GM21717 (cell line): ENCODE measurements at regions not wholly inside any gene's neighbourhood (a gene's known extent, or its start where the extent isn't known, plus 50 kb on each side); places are given as distances from the start of the nearest gene placed in this dataset.
"Not testable (repeated sequence)": the region's sequence is repeated elsewhere in the genome, so short reads cannot be mapped to it uniquely, and the experiment has no call there.

Source experiments
- ATAC-seq: cut with Tn5 transposase; IDR thresholded peaks from one replicate; pipeline ENCODE4 v1.9.1; 2021; ENCODE audit warnings: mild to moderate bottlenecking, moderate library complexity; ENCODE audit not compliant: unreplicated experiment

GRCh38 chr3:75118779-75119178, 504.3 kb upstream of the CNTN3 start:
- ATAC-seq: no peak

- no peak for ATAC-seq
Measured at GRCh38 chr3:75126556-75126955, 512.1 kb upstream of the CNTN3 start.

GRCh38 chr3:75129101-75129500, 514.6 kb upstream of the CNTN3 start:
- no peak for ATAC-seq

GRCh38 chr3:75136100-75136897, 521.8 kb upstream of the CNTN3 start:
- ATAC-seq: no peak

GRCh38 chr3:75138345-75138744, 523.9 kb upstream of the CNTN3 start:
- no peak for ATAC-seq

- ATAC-seq: no peak
Measured at GRCh38 chr3:75140904-75141615, 523.1 kb upstream of the FRG2C start.

- ATAC-seq: no peak
Measured at GRCh38 chr3:75144406-75144805, 519.7 kb upstream of the FRG2C start.

- ATAC-seq: no peak
Measured at GRCh38 chr3:75171630-75172230, 492.4 kb upstream of the FRG2C start.

GRCh38 chr3:75176937-75177336, 487.2 kb upstream of the FRG2C start:
- ATAC-seq: no peak

- no peak for ATAC-seq
Measured at GRCh38 chr3:75180235-75180944, 483.7 kb upstream of the FRG2C start.

- ATAC-seq: no peak
Measured at GRCh38 chr3:75180945-75181298, 483.2 kb upstream of the FRG2C start.

- ATAC-seq: no peak
Measured at GRCh38 chr3:75188962-75189361, 475.2 kb upstream of the FRG2C start.

- ATAC-seq: peak; percentile 77
Measured at GRCh38 chr3:75192146-75192616, 471.9 kb upstream of the FRG2C start.

GRCh38 chr3:75193797-75194196, 470.3 kb upstream of the FRG2C start:
- ATAC-seq: no peak

- not testable (repeated sequence) for ATAC-seq
Measured at GRCh38 chr3:75214332-75214731, 449.8 kb upstream of the FRG2C start.

- no peak for ATAC-seq
Measured at GRCh38 chr3:75218577-75218976, 445.6 kb upstream of the FRG2C start.

- no peak for ATAC-seq
Measured at GRCh38 chr3:75220932-75221331, 443.2 kb upstream of the FRG2C start.

GRCh38 chr3:75224412-75224811, 439.7 kb upstream of the FRG2C start:
- no peak for ATAC-seq

GRCh38 chr3:75232216-75232615, 431.9 kb upstream of the FRG2C start:
- no peak for ATAC-seq

GRCh38 chr3:75235631-75236030, 428.5 kb upstream of the FRG2C start:
- no peak for ATAC-seq

GRCh38 chr3:75237053-75237452, 427.1 kb upstream of the FRG2C start:
- no peak for ATAC-seq
